Endodermal cell (in vitro differentiated cells): ENCODE measurements at regions not wholly inside any gene's neighbourhood (a gene's known extent, or its start where the extent isn't known, plus 50 kb on each side); places are given as distances from the start of the nearest gene placed in this dataset.

ENCODE experiments used
- DNase-seq: peaks from one replicate; pipeline ENCODE4 v3.0.0-alpha.2; 2017
- H3K27ac ChIP-seq: 2 replicates; pipeline ENCODE4 v1.5.1; 2013; ENCODE audit warnings: mild to moderate bottlenecking, low read depth, low read length, moderate library complexity
- H3K27me3 ChIP-seq: 2 replicates; pipeline ENCODE4 v1.6.1; 2013; ENCODE audit warnings: mild to moderate bottlenecking, low read length, moderate library complexity; ENCODE audit not compliant: insufficient read depth, control insufficient read depth, poor library complexity, severe bottlenecking
- H3K36me3 ChIP-seq: 2 replicates; pipeline ENCODE4 v1.7.0; 2013; ENCODE audit warnings: mild to moderate bottlenecking, low read length, moderate library complexity; ENCODE audit not compliant: control insufficient read depth, insufficient read depth
- H3K4me1 ChIP-seq: one replicate; pipeline ENCODE4 v1.7.0; 2013; ENCODE audit warnings: low read length; ENCODE audit not compliant: control insufficient read depth, insufficient read depth
- H3K4me3 ChIP-seq: 2 replicates; pipeline ENCODE4 v1.5.1; 2013; ENCODE audit warnings: mild to moderate bottlenecking, low read length, moderate library complexity
- H3K9ac ChIP-seq: 2 replicates; pipeline ENCODE4 v1.6.1; 2013; ENCODE audit warnings: mild to moderate bottlenecking, low read length, moderate library complexity; ENCODE audit not compliant: poor library complexity, severe bottlenecking; ENCODE audit errors: extremely low read depth
- H3K9me3 ChIP-seq: 2 replicates; pipeline ENCODE4 v1.6.1; 2013; ENCODE audit warnings: mild to moderate bottlenecking, low read length, moderate library complexity; ENCODE audit not compliant: control insufficient read depth
- H3K27ac Mint-ChIP-seq: 2 replicates; pipeline ENCODE4 v1.8.0; 2020; ENCODE audit warnings: mixed read lengths
- H3K27me3 Mint-ChIP-seq: 2 replicates; pipeline ENCODE4 v1.8.0; 2021; ENCODE audit warnings: mild to moderate bottlenecking, mixed read lengths; ENCODE audit not compliant: insufficient read depth
- H3K36me3 Mint-ChIP-seq: 2 replicates; pipeline ENCODE4 v1.8.0; 2020; ENCODE audit warnings: low read depth, mixed read lengths
- H3K4me1 Mint-ChIP-seq: 2 replicates; pipeline ENCODE4 v1.8.0; 2020; ENCODE audit warnings: mixed read lengths
- H3K4me3 Mint-ChIP-seq: 2 replicates; pipeline ENCODE4 v1.8.0; 2020; ENCODE audit warnings: mild to moderate bottlenecking, moderate library complexity, mixed read lengths
- H3K9me3 Mint-ChIP-seq: 2 replicates; pipeline ENCODE4 v1.8.0; 2020; ENCODE audit warnings: mild to moderate bottlenecking, mixed read lengths
- CTCF ChIP-seq: fragments of 200-600 bp; sonication (generic); conservative IDR thresholded peaks from 2 replicates; pipeline ENCODE4 v1.5.0; 2021; ENCODE audit warnings: antibody characterized with exemption, mild to moderate bottlenecking
- WGBS, 2 experiments: methylation state at CpG; one replicate each; pipeline versions ENCODE4 v1.1.5 to v1.1.7; 2013; ENCODE audit warnings: missing lambda C conversion rate in 2 of 2, mixed read lengths in 1 of 2; ENCODE audit not compliant: insufficient coverage in 1 of 2, insufficient read length in 1 of 2; 5-methylcytosine and 5-hydroxymethylcytosine counted together

GRCh38 chr14:48331421-48331820 lies 656.0 kb upstream of the MDGA2 start:
- WGBS, 2 experiments: 100% methylated on average over 1 of the region's 1 CpG; no CpG with 5 or more reads in 1 of the 2 experiments
- H3K27ac ChIP-seq: no peak overlapping the region
- H3K4me3 Mint-ChIP-seq: no peak overlapping the region

GRCh38 chr14:48325486-48325885 lies 650.1 kb upstream of the MDGA2 start:
- H3K27ac ChIP-seq: no peak overlapping the region
- H3K9me3 ChIP-seq: no peaks in the 10 kb centered on the region
- Mint-ChIP-seq H3K4me3 (no peak overlapping the region), H3K4me1 (no peaks in the 10 kb centered on the region), H3K27me3 (no peaks in the 10 kb centered on the region), H3K9me3 (no peaks in the 10 kb centered on the region), H3K27ac (no peak overlapping the region), H3K36me3 (no peaks in the 10 kb centered on the region)
- no peaks in the 10 kb centered on the region for H3K4me1 ChIP-seq
- no peaks in the 10 kb centered on the region for H3K27me3 ChIP-seq
- H3K36me3 ChIP-seq: no peaks in the 10 kb centered on the region
- no peak for TF ChIP-seq CTCF
- H3K4me3 ChIP-seq: no peak overlapping the region
- DNase-seq: no peak
- WGBS, 2 experiments: 91% methylated on average over 1 of the region's 1 CpG; no CpG with 5 or more reads in 1 of the 2 experiments
- no peak overlapping the region for H3K9ac ChIP-seq

More at GRCh38 chr14:48331421-48331820, 656.0 kb upstream of the MDGA2 start:
- no peak for TF ChIP-seq CTCF
- no peaks in the 10 kb centered on the region for H3K9me3 Mint-ChIP-seq
- Histone ChIP-seq H3K27me3 (no peaks in the 10 kb centered on the region), H3K9ac (no peak overlapping the region), H3K9me3 (no peaks in the 10 kb centered on the region), H3K4me3 (no peak overlapping the region), H3K36me3 (no peaks in the 10 kb centered on the region), H3K4me1 (no peaks in the 10 kb centered on the region)
- no peaks in the 10 kb centered on the region for H3K4me1 Mint-ChIP-seq
- H3K36me3 Mint-ChIP-seq: no peaks in the 10 kb centered on the region
- no peak for DNase-seq
- H3K27me3 Mint-ChIP-seq: no peaks in the 10 kb centered on the region
- H3K27ac Mint-ChIP-seq: no peak overlapping the region

- H3K27me3 ChIP-seq: no peaks in the 10 kb centered on the region
- Mint-ChIP-seq H3K9me3 (no peaks in the 10 kb centered on the region), H3K27ac (no peak overlapping the region), H3K4me1 (no peaks in the 10 kb centered on the region), H3K4me3 (no peak overlapping the region), H3K36me3 (no peaks in the 10 kb centered on the region), H3K27me3 (no peaks in the 10 kb centered on the region)
- 90 to 93% methylated on average over 5 to 6 of the region's 6 CpGs for WGBS, 2 experiments
- no peak for TF ChIP-seq CTCF
- H3K4me1 ChIP-seq: no peaks in the 10 kb centered on the region
- H3K4me3 ChIP-seq: no peak overlapping the region
- no peak for DNase-seq
- no peak overlapping the region for H3K9ac ChIP-seq
- H3K9me3 ChIP-seq: no peaks in the 10 kb centered on the region
- no peaks in the 10 kb centered on the region for H3K36me3 ChIP-seq
- no peak overlapping the region for H3K27ac ChIP-seq
Observed at GRCh38 chr14:48323665-48324064, 648.3 kb upstream of the MDGA2 start.
